GM18511 (cell line): ENCODE measurements at regions not wholly inside any gene's neighbourhood (a gene's known extent, or its start where the extent isn't known, plus 50 kb on each side); places are given as distances from the start of the nearest gene placed in this dataset.
A peak's percentile ranks its signal among the peaks of the same experiment; 100 is the strongest.

ENCODE experiments used
- ATAC-seq: cut with Tn5 transposase; IDR thresholded peaks from one replicate; pipeline ENCODE4 v1.9.1; 2021; ENCODE audit warnings: mild to moderate bottlenecking, moderate library complexity; ENCODE audit not compliant: unreplicated experiment

GRCh38 chr2:60329225-60329624 is 224.2 kb downstream of the BCL11A start:
- ATAC-seq, result no peak

- no peak for ATAC-seq
These were observed 228.9 kb downstream of the BCL11A start for GRCh38 chr2:60324536-60324935.

DNA sequence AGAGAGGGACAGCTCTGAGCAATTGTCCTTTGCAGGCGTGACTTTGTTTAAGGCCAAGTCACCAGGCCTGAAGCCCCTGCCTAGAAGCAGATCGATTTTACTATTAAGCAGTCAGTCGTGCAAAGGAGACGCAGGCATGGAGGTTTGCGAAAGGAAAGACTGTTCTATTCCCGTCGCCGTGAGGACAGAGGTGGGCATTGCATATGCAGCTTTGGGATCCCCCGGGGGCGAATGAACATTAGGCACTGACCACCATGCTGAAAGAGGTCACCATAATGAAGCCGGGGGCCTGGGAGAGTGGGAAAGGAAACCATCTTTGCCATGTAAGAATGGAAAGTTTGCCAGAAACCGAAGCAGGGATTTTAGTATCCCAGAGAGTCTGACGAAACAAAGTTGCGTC is 231.6 kb downstream of the BCL11A start:
- ATAC-seq, result no peak

- ATAC-seq, result no peak
These were observed 232.7 kb downstream of the BCL11A start for GRCh38 chr2:60320724-60321123.

DNA sequence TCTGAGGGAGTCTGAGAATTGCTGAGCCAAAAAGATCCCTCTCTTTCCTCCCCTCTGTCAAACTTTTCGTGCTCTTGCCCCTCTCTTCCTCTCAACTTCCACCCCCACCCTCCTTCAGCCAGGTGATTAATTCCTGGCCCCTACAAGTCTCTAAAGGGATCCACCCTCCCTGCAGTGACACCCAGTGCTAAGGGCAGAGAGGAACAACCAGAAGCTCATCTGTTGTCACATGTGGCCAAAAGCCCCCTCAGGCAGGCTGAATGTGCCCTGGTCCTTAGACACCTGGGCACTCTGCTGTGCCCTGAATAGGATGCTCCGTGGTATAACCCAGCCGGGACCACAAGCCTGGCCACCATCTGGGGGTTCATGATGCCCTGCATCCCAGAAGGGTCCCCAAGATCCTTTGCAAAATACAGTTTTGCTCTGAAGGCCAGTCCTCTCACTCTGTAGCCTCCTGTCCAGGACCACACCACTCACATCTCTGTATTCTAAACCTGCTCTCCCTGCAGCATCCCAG is 234.4 kb downstream of the BCL11A start:
- no peak for ATAC-seq

DNA sequence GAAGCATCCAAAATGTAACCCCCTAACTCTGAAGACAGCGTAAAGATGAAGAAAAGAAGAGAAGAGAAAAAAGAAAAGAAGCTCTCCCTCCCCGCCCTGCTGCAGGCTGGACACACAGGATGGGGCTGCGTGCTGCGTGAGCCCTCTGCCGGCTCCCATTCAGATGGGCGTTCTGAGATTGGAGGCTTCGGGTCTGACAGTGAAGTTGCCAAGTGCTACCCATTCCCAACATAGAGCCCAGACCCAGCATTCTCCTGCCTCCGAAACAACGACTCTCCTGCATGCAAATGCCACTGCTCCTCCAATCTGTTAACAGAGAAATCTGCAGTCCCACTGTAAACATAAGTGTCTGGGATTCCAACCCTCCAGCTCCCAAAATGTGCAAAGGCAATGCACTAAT is 234.9 kb downstream of the BCL11A start:
- no peak for ATAC-seq

DNA sequence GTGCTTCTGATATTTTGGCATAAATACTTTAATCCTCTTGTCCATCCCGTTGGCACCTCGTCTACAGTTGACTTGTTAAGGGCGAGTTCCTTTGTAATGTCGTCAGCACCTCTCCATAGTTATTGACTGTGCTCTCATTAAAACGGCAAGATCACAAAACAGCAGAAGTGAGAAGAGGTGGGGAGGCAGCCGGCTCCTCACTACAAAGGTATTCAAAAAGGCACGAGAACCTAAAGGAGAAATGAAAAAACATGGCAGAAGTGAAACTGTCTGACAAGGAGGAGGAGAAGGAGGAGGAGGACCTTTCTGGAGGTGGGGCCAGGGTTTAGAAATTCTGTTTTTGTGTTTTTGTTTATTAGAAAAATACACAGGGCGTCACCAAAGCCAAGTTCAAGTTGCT is 235.6 kb downstream of the BCL11A start:
- peak; percentile 82 for ATAC-seq

DNA sequence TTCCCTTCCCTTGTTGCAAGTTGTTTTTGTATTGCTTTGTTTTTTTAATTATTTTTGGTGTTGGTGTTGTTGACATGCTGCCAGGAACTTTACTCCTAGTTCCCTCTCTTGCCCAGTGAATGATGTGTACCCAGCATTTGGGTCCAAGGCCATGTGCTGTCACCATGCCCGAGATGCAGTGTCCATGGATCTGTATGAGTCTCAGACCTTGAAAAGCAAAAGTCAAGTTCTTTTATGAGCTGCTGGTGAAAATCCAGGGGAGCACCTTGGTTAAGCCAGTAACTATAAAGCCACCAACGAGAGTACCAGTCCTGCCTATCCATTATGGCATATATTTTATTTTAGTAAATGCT is 236.4 kb downstream of the BCL11A start:
- no peak for ATAC-seq

DNA sequence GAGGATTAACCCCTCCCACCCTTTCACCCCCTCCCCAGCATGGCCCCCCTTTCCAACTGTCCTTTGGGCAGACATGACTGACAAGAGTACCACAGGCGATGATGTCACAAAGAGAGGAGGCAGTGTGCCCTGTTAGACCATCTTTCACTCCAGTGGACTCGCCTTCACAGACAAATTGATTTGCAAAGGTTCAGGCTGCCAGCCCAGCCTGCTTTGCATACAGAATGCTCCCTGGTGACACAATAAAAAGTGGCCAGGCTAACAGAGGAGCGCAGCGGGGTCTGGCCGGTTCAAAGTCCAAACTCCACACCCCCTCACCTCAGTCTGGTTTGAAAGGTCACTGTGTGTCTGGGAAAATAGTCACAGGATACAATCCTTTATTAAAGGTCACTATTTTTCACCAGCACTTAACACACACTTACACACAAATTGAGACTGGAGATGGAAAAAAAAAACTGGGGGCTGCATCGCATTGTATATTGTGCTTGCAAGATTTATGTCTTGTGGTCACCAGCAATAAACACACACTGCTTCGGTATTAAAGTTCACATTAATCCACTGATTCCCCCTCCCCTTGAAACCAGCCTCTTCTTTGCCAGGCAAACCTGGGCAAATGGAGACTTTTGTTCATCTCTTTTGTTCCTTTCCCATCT is 236.9 kb downstream of the BCL11A start:
- no peak for ATAC-seq

DNA sequence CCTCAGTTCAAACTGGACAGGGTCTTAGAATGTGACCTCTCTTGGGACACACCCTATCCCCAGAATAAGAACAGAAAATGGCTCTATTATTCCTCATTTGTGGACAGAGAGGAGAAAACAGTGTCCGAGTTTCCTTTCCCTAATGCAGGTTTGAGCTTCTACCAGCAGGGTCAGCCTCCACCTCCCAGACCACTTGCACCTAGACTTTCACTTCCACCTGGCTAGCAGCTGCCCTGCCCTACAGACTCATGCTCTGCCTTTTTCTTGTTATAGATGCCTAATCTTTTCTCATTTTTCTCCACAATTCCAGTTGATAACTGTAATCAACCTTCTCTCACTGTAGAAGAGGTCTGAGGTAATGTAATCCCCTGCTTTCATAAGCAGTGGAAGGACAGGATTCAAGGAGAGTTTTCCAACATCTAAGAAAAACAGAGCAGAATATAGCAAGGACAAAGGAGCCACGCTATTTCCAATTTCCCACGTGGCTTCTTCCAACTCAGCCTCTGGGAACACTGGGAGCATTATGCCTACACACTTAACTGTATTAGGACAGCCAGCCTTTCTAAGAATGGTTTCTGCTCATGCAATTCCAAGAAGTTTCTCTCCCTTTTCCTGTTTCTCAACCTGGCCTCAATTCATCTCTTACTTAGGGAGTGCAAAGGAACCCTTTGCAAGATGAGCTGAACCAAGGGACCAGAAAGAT is 239.8 kb downstream of the BCL11A start:
- ATAC-seq, result peak; percentile 24

DNA sequence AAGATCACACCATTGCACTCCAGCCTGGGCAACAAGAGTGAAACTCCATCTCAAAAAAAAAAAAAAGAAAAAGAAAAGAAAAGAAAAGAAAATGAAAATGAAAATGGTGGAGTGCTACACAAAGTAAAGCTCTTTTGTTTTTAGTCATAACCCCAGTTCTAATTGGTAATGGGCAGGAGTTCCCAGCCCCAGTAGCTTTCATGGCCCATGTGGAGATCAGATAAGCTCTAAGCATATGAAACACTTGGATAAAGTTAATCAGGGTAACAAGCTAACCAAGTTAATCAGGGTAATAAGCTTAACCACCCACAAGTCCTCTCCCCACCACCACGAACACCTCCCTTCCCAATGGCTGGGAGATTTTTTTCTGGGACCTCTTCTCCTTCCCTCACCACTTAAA is 240.8 kb downstream of the BCL11A start:
- peak; percentile 78 for ATAC-seq

GRCh38 chr2:60311524-60311923 is 241.9 kb downstream of the BCL11A start:
- peak; percentile 49 for ATAC-seq

DNA sequence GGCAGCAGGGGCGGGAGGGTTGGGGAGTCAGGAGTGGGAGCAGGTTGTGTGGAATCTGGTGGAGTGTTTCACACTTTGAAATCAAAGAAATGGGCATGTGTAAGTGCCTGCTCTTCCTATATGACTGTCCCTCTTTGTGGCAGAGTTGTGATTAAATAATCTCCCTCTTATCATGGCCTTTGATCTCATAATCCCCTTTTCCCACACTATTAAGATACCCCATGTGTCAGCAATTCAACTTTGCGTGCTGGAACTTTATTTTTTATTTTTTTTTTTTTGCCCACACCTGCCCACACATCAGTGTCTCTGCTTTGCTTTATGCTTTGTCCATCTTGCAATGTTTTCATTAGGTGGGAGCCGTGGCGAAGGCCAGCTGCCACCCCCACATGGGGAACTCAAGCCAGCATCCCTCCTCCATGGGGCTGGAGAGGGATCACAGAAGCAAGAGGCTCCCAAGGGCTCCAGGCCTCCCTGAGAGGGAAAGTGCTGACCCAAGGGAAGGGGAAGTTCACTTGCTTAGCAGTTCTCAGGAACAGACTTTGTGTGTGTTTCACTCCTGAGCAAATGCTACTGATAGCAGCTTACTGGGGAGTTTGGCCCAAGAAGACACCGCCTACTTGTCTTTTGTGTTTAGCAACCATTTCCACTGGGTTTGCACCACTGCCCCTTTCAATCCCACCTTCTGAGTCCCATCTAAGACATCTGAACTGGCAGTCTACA is 243.4 kb downstream of the BCL11A start:
- no peak for ATAC-seq

- no peak for ATAC-seq
These were observed 244.1 kb downstream of the BCL11A start for GRCh38 chr2:60309336-60309735.

DNA sequence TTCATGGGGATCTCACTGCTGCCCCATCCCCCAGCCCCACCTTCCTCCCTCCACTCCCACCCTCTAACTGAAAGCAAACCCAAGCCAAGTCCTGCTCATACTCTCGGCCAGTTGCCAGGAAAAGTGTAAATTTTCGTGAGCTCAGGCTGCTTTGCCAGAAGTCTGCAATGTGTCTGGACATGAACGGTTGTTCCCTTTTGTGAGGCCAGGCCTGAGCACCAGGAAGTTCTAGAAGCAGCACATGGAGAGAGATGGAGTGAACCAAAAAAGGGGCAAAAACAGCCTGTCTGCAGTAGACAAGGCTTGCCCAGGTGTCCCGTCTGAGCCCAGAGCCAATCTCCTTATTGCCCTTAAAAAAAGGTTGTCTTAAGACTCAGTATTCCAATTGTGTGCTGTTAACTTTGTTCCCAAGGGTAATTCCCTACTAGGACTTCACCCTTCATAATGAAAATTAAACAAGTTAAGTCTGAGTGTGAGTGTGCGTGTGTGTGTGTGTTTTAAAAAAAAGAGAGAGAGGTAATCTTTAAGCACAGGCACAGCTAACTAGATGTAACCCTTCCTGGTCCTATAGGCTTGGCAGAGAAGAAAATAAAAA is 247.1 kb downstream of the BCL11A start:
- no peak for ATAC-seq

GRCh38 chr2:60303680-60304079 is 249.8 kb downstream of the BCL11A start:
- ATAC-seq, result no peak

- ATAC-seq, result no peak
These were observed 250.9 kb downstream of the BCL11A start for GRCh38 chr2:60302377-60303126.

DNA sequence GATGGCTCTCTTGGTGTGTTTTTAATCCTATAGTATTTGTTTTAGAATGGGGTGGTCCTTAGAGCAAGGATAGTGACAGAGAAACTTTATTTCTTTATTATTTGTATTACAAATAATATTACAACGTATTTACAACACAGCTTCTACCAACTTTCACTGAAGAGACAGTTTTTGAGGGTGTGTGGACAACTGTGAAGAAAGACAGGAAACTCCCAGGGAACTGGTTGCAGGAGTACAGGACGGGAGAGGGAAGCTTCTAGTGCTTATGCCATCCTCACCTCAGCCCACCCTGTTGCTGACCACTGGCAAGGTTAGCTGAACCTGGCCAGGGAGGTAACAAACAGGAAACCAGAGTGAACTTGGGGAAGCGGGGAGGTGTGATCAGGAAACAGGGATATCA is 251.7 kb downstream of the BCL11A start:
- no peak for ATAC-seq

DNA sequence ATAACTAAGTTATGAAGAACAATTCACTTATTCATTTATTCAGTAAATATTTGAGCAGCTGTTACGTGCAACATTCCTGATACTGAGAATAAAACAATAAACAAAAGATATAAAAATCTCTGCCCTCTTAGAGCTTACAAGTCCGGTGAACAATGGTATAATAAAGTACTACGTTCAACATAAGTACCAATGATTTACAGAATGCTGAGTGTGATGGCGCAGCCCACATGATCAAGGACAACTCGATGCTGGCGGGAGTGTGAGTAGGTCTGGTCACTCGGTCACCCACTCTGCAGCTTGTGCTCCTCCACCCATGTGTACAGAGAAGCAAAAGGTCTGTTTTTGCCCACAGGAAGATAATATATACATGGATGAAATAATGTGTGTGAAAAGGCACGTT is 254.3 kb downstream of the BCL11A start:
- no peak for ATAC-seq

DNA sequence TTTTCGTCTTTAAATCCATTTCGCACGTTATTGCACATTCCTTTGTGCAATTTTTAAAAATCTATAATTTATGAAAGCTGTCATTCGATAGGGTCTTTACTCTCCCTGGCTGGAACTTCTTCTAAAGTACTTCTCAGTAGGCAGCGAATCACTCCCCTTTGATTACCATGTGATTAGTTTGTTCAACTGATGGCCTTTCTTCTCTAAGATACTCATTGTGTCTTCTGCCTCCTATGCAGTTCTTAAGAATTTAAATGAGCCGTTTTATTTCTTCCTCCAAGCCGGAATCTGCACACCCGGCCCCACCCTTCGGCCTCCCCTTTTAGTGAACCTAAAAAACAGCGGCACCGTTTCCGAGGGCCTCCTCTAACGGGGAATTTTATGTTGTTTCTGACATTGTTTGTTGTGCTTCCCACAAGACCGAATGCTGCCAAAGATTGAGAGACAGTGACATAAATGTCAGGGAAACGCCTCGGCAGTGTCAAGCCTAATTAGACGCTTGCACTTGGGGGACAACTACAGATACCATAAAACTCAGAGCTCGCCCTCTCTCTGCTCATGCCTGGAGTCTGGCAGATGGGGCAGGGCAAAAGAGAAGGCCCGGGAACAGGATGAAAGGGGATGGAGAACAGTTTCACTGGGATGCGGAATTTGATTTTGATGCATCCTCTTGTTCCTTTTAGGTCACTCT is 255.3 kb downstream of the BCL11A start:
- no peak for ATAC-seq
